IMR-90 (cell line): ENCODE measurements at regions not wholly inside any gene's neighbourhood (a gene's known extent, or its start where the extent isn't known, plus 50 kb on each side); places are given as distances from the start of the nearest gene placed in this dataset.
"Not testable (repeated sequence)": the region's sequence is repeated elsewhere in the genome, so short reads cannot be mapped to it uniquely, and the experiment has no call there.

Source experiments
- ATAC-seq: fragments of 200-7000 bp; cut with Tn5 transposase; 2 replicates; pipeline ENCODE4 v1.9.1; 2020; ENCODE audit warnings: low read depth, mild to moderate bottlenecking, moderate library complexity
- BruUV-seq: library from RNA; stranded (reverse); fragments of 400-500 nt; replicated peaks from 2 replicates; lab custom pipeline; 2021; lab: Mats Ljungman, UMichigan
- CTCF ChIA-PET: fragments of 300-600 bp; formaldehyde crosslinking; extraction: SDS; loops from one replicate; lab custom pipeline; 2021; ENCODE audit warnings: antibody characterized with exemption; lab: Yijun Ruan, JAX
- POLR2A ChIA-PET: fragments of 300-600 bp; sonication (Branson Sonifier 250); formaldehyde crosslinking; loops from one replicate; lab custom pipeline; 2022; ENCODE audit warnings: antibody characterized with exemption; ENCODE audit not compliant: unreplicated experiment; lab: Charles Lee
- DNase-seq: peaks from one replicate; pipeline ENCODE4 v3.0.0; 2013
- H2AFZ ChIP-seq: replicated peaks from 2 replicates; pipeline ENCODE3; 2013; ENCODE audit warnings: low read length, mild to moderate bottlenecking; ENCODE audit not compliant: poor library complexity
- H2AK5ac ChIP-seq: 2 replicates; pipeline ENCODE4 v1.6.1; 2013; ENCODE audit warnings: low read depth, low read length, inconsistent platforms
- H2AK9ac ChIP-seq: replicated peaks from 2 replicates; pipeline ENCODE3; 2013; ENCODE audit warnings: mild to moderate bottlenecking, low read depth, low read length, moderate library complexity; ENCODE audit not compliant: poor library complexity
- H2BK120ac ChIP-seq: 2 replicates; pipeline ENCODE4 v1.6.1; 2013; ENCODE audit warnings: low read depth, low read length, inconsistent platforms
- H2BK15ac ChIP-seq: 3 replicates; pipeline ENCODE4 v1.6.1; 2013; ENCODE audit warnings: low read depth, low read length, inconsistent platforms
- H2BK20ac ChIP-seq: 2 replicates; pipeline ENCODE4 v1.6.1; 2013; ENCODE audit warnings: low read depth, mild to moderate bottlenecking, inconsistent platforms, low read length, moderate library complexity
- H2BK5ac ChIP-seq: 2 replicates; pipeline ENCODE4 v1.6.1; 2013; ENCODE audit warnings: mild to moderate bottlenecking, low read depth, low read length, inconsistent platforms; ENCODE audit not compliant: poor library complexity, severe bottlenecking
- H3K14ac ChIP-seq: replicated peaks from 2 replicates; pipeline ENCODE4 v1.6.1; 2013; ENCODE audit warnings: low read depth, low read length, inconsistent platforms
- H3K18ac ChIP-seq: 2 replicates; pipeline ENCODE4 v1.6.1; 2013; ENCODE audit warnings: low read depth, low read length, control low read depth
- H3K23ac ChIP-seq: 2 replicates; pipeline ENCODE4 v1.6.1; 2013; ENCODE audit warnings: low read depth, low read length, inconsistent platforms
- H3K27ac ChIP-seq: 2 replicates; pipeline ENCODE4 v1.5.1; 2013; ENCODE audit warnings: mild to moderate bottlenecking, control low read depth, low read length; ENCODE audit not compliant: insufficient read depth
- H3K27me3 ChIP-seq: 2 replicates; pipeline ENCODE4 v1.6.1; 2013; ENCODE audit warnings: low read length; ENCODE audit not compliant: control insufficient read depth, insufficient read depth
- H3K36me3 ChIP-seq: 2 replicates; pipeline ENCODE4 v1.6.1; 2013; ENCODE audit warnings: low read length, mixed read lengths; ENCODE audit not compliant: control insufficient read depth, insufficient read depth
- H3K4ac ChIP-seq: 2 replicates; pipeline ENCODE4 v1.6.1; 2013; ENCODE audit warnings: low read depth, low read length, inconsistent platforms
- H3K4me1 ChIP-seq: 2 replicates; pipeline ENCODE4 v1.6.1; 2013; ENCODE audit warnings: low read length, mixed read lengths; ENCODE audit not compliant: control insufficient read depth, insufficient read depth
- H3K4me2 ChIP-seq: 2 replicates; pipeline ENCODE4 v1.6.1; 2013; ENCODE audit warnings: low read depth, mild to moderate bottlenecking, control low read depth, low read length, moderate library complexity
- H3K4me3 ChIP-seq: 2 replicates; pipeline ENCODE4 v1.5.1; 2013; ENCODE audit warnings: low read depth, mild to moderate bottlenecking, control low read depth, low read length, moderate library complexity; ENCODE audit not compliant: insufficient read depth
- H3K56ac ChIP-seq: 2 replicates; pipeline ENCODE4 v1.6.1; 2013; ENCODE audit warnings: low read length, inconsistent platforms; ENCODE audit not compliant: insufficient read depth; ENCODE audit errors: extremely low read depth
- H3K79me1 ChIP-seq, 2 experiments: 2 replicates each; pipeline ENCODE4 v1.6.1; 2013; ENCODE audit warnings: low read length in 2 of 2, inconsistent platforms in 1 of 2, low read depth in 1 of 2
- H3K9ac ChIP-seq: 2 replicates; pipeline ENCODE4 v1.6.1; 2013; ENCODE audit warnings: low read depth, low read length, control low read depth
- H3K9me1 ChIP-seq: 2 replicates; pipeline ENCODE4 v1.6.1; 2013; ENCODE audit warnings: low read length, inconsistent platforms; ENCODE audit not compliant: insufficient read depth
- H3K9me3 ChIP-seq: 2 replicates; pipeline ENCODE4 v1.6.1; 2013; ENCODE audit warnings: low read length; ENCODE audit not compliant: control insufficient read depth, insufficient read depth
- H4K20me1 ChIP-seq: 2 replicates; pipeline ENCODE4 v1.6.1; 2013; ENCODE audit warnings: low read length, inconsistent platforms; ENCODE audit not compliant: insufficient read depth
- H4K5ac ChIP-seq: 2 replicates; pipeline ENCODE4 v1.6.1; 2013; ENCODE audit warnings: mild to moderate bottlenecking, low read depth, low read length, control low read depth
- H4K8ac ChIP-seq, 2 experiments: 2 replicates each; pipeline ENCODE4 v1.6.1; 2013; ENCODE audit warnings: low read depth in 2 of 2, low read length in 2 of 2, control low read depth in 1 of 2, inconsistent platforms in 1 of 2
- H4K91ac ChIP-seq: 2 replicates; pipeline ENCODE4 v1.6.1; 2013; ENCODE audit warnings: low read depth, low read length, inconsistent platforms; ENCODE audit not compliant: insufficient read depth
- WGBS, 2 experiments: methylation state at CpG; one replicate each; pipeline versions ENCODE4 v1.1.5 to v1.1.7; 2013; ENCODE audit warnings: missing lambda C conversion rate in 2 of 2; ENCODE audit not compliant: insufficient read length in 1 of 2; ENCODE audit errors: extremely low coverage in 2 of 2; 5-methylcytosine and 5-hydroxymethylcytosine counted together
- dilution Hi-C: fragments of 300-500 bp; cut with HindIII; formaldehyde crosslinking; loops from one replicate; pipeline ENCODE4 v1.14.3; 2018; ENCODE audit warnings: low sequenced_read_pairs; ENCODE audit not compliant: unreplicated experiment
- in situ Hi-C: fragments of 300-500 bp; cut with MboI; formaldehyde crosslinking; loops from 3 replicates; pipeline ENCODE4 v1.14.3; 2019; ENCODE audit warnings: low sequenced_read_pairs, inconsistent platforms, mixed read lengths
- intact Hi-C: fragments of 100-400 bp; cut with micrococcal nuclease; formaldehyde crosslinking; loops from 2 replicates; pipeline ENCODE4 v1.10.0; 2022

DNA sequence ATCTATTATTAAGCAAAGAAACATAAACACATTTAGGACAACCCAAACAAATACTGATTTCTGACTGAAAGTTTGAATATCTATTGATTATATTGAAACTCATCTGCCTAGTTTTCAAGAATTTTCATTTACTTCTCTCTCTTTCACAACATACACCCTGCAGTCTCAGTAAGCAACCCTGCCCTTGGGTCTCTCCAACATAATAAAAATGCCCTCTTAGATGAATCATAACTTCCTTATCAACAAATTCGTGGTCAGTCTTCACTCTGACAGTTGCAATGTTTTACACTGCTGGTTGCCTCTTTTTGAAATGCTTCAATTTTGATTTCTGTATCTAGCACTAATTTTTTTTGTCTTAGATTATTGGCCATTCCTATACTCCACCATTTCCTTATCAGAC, 122.0 kb downstream of the DDX11 start:
- H3K4ac ChIP-seq, H3K14ac ChIP-seq, H3K79me1 ChIP-seq, H2AFZ ChIP-seq, H2BK15ac ChIP-seq, dilution Hi-C loops, H3K18ac ChIP-seq, DNase-seq, H4K8ac ChIP-seq, H3K23ac ChIP-seq, H3K56ac ChIP-seq, in situ Hi-C loops, BruUV-seq, H2BK20ac ChIP-seq, H4K20me1 ChIP-seq, H2BK5ac ChIP-seq, H3K9me3 ChIP-seq, H3K27ac ChIP-seq, H3K4me3 ChIP-seq, H4K5ac ChIP-seq, H2AK9ac ChIP-seq, H3K9ac ChIP-seq, H3K4me2 ChIP-seq, H3K9me1 ChIP-seq, H2BK120ac ChIP-seq, H4K91ac ChIP-seq, ATAC-seq, H2AK5ac ChIP-seq, H3K27me3 ChIP-seq, intact Hi-C loops, CTCF ChIA-PET, H3K4me1 ChIP-seq, H3K36me3 ChIP-seq, POLR2A ChIA-PET: not testable (repeated sequence)
- no CpG with 5 or more reads among the region's 1 CpG for WGBS, 2 experiments

DNA sequence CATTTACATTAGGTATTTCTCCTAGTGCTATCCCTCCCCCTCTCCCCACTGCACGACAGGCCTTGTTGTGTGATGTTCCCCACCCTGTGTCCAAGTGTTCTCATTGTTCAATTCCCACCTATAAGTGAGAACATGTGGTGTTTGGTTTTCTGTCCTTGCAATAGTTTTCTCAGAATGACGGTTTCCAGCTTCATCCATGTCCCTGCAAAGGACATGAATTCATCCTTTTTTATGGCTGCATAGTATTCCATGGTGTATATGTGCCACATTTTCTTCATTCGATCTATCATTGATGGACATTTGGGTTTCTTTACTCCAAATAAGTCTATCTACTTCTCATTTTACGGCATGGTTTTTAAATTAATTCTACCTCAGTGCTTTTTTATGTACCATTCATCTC, 125.8 kb downstream of the DDX11 start:
- H3K27ac ChIP-seq, H4K91ac ChIP-seq, H3K56ac ChIP-seq, H2AK9ac ChIP-seq, POLR2A ChIA-PET, H3K4me2 ChIP-seq, H3K23ac ChIP-seq, H2BK20ac ChIP-seq, H2BK120ac ChIP-seq, H2AFZ ChIP-seq, H4K5ac ChIP-seq, H3K9me1 ChIP-seq, BruUV-seq, ATAC-seq, H3K14ac ChIP-seq, H3K4ac ChIP-seq, in situ Hi-C loops, H3K27me3 ChIP-seq, H2BK15ac ChIP-seq, H2BK5ac ChIP-seq, H2AK5ac ChIP-seq, H3K9me3 ChIP-seq, H3K9ac ChIP-seq, dilution Hi-C loops, DNase-seq, H4K8ac ChIP-seq, H3K4me1 ChIP-seq, CTCF ChIA-PET, H3K79me1 ChIP-seq, H4K20me1 ChIP-seq, H3K36me3 ChIP-seq, H3K4me3 ChIP-seq, H3K18ac ChIP-seq, intact Hi-C loops: not testable (repeated sequence)
- WGBS, 2 experiments, result no CpG with 5 or more reads among the region's 4 CpGs
